ENCODE measurements at regions not wholly inside any gene's neighbourhood (a gene's known extent, or its start where the extent isn't known, plus 50 kb on each side); places are given as distances from the start of the nearest gene placed in this dataset.

DNA sequence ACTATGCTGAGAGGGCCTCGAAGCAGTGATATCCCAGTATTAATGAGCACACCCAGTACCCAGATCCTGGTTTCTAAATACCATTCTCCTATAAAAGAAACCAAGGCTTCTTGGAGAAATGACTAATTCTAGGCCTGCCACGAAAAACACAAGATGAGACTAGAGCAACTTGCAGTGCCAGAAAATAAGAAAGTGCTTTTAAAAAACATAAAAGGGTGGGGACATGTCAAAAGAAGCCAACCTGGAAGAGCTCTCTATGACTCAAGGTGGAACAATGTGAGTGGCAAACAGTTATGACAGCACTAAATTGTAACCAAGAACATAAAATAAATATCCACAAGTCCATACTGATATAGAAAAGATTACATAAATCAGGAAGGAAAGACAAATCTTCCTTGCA lies 153.2 kb upstream of the KCNJ18 start:
- TF ChIP-seq HNRNPL (IDR thresholded peaks at IDR 0.05; ENCODE audit: low read depth, low read length) (no peak), ZNF3 (CRISPR knock-in tag; IDR thresholded peaks at IDR 0.05) (no peak), NR2F6 (CRISPR knock-in tag; IDR thresholded peaks at IDR 0.05) (no peak), SPI1 (IDR thresholded peaks at IDR 0.05; ENCODE audit: borderline replicate concordance, low read depth, low read length) (no peak), SLC30A9 (CRISPR knock-in tag; IDR thresholded peaks at IDR 0.05) (no peak), GABPB2 (CRISPR knock-in tag; conservative IDR thresholded peaks at IDR 0.05) (no peak), XRCC4 (IDR thresholded peaks at IDR 0.05; ENCODE audit: extremely low read depth, insufficient read depth, insufficient read length) (no peak), ZNF655 (CRISPR knock-in tag; IDR thresholded peaks at IDR 0.05) (no peak), E2F4 (CRISPR knock-in tag; IDR thresholded peaks at IDR 0.05; ENCODE audit: low read depth) (no peak), FOXP4 (CRISPR knock-in tag; IDR thresholded peaks at IDR 0.05; ENCODE audit: borderline replicate concordance) (no peak), ZNF583 (CRISPR knock-in tag; IDR thresholded peaks at IDR 0.05) (no peak)
- TF ChIP-seq, protein P1, sequence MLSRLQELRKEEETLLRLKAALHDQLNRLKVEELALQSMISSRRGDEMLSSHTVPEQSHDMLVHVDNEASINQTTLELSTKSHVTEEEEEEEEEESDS (CRISPR knock-in tag; IDR thresholded peaks at IDR 0.05) = no peak
- Histone ChIP-seq H3K4me1 (replicated peaks in 1 of 2; ENCODE audit: control insufficient read depth in 2 of 2, insufficient read depth in 2 of 2, low read length in 2 of 2) (no peaks in the 10 kb centered on the region), H3K4me2 (ENCODE audit: insufficient read depth, low read length) (no peak overlapping the region), H3K27me3 (ENCODE audit: control insufficient read depth in 2 of 2, insufficient read depth in 2 of 2, low read length in 2 of 2) (no peaks in the 10 kb centered on the region), H3K27ac (ENCODE audit: extremely low read depth, low read depth, low read length) (no peak overlapping the region), H3K4me3 (no peak overlapping the region), H3K36me3 (ENCODE audit: control insufficient read depth, insufficient read depth, low read length) (no peaks in the 10 kb centered on the region), H3K9me1 (ENCODE audit: control insufficient read depth, insufficient read depth, low read length) (no peaks in the 10 kb centered on the region), H2AFZ (ENCODE audit: low read depth, low read length) (no peak overlapping the region), H4K20me1 (replicated peaks; ENCODE audit: control insufficient read depth, insufficient read depth, low read length) (no peaks in the 10 kb centered on the region), H3K9me3 (replicated peaks; ENCODE audit: control insufficient read depth, insufficient read depth, low read depth, low read length) (no peaks in the 10 kb centered on the region), H3K9ac (ENCODE audit: insufficient read depth in 1 of 2, low read depth in 2 of 2, low read length in 2 of 2) (no peak overlapping the region), H3K79me2 (ENCODE audit: control insufficient read depth, insufficient read depth, low read length) (no peaks in the 10 kb centered on the region)
- intact Hi-C loops (cut with micrococcal nuclease) (no loop called here), in situ Hi-C loops (cut with MboI) (no loop called here)
- DNase-seq (ENCODE audit: extremely low read depth in 1 of 4, low spot score in 3 of 4) = no peak
- WGBS (ENCODE audit: insufficient coverage, low coverage, missing lambda C conversion rate) = 8% methylated on average over 2 of the region's 2 CpGs
- no peak for FAIRE-seq
- no TSS peak for BruUV-seq (replicated peaks)
- ChIA-PET POLR2A (no interaction called here), CTCF (ENCODE audit: low intra/inter-chr PET ratio) (no interaction called here)
- ATAC-seq = no peak
